HepG2 (cell line): ENCODE measurements at regions not wholly inside any gene's neighbourhood (a gene's known extent, or its start where the extent isn't known, plus 50 kb on each side); places are given as distances from the start of the nearest gene placed in this dataset.

Experiments
- ATAD3A ChIP-seq: sonication (generic); formaldehyde crosslinking; IDR thresholded peaks from 2 replicates; pipeline ENCODE4 v1.4.0; 2020; ENCODE audit warnings: missing genetic modification reagents
- CCDC6 ChIP-seq: sonication (generic); formaldehyde crosslinking; IDR thresholded peaks from 2 replicates; pipeline ENCODE4 v1.8.1; 2022; ENCODE audit warnings: mild to moderate bottlenecking, missing genetic modification reagents, moderate library complexity
- GATAD2A ChIP-seq: IDR thresholded peaks from 2 replicates; pipeline ENCODE4 v1.6.1; 2016
- HIC2 ChIP-seq: sonication (generic); formaldehyde crosslinking; IDR thresholded peaks from 2 replicates; pipeline ENCODE4 v1.9.0; 2022; ENCODE audit warnings: low read depth, missing genetic modification reagents
- KLF6 ChIP-seq: IDR thresholded peaks from 2 replicates; pipeline ENCODE4 v1.8.0; 2016; ENCODE audit warnings: missing biosample characterization, missing genetic modification reagents
- NR2F6 ChIP-seq, 2 experiments: IDR thresholded peaks; 2 replicates each; pipeline ENCODE4 v1.6.1; 2016; ENCODE audit warnings: antibody characterized with exemption in 1 of 2, mild to moderate bottlenecking in 1 of 2
- ONECUT2 ChIP-seq: sonication (generic); formaldehyde crosslinking; IDR thresholded peaks from 2 replicates; pipeline ENCODE4 v1.4.0; 2020; ENCODE audit warnings: missing genetic modification reagents
- RCOR2 ChIP-seq: IDR thresholded peaks from 2 replicates; pipeline ENCODE4 v1.6.1; 2016; ENCODE audit warnings: missing biosample characterization, missing genetic modification reagents
- SALL1 ChIP-seq: sonication (generic); formaldehyde crosslinking; IDR thresholded peaks from 2 replicates; pipeline ENCODE4 v1.8.0; 2022; ENCODE audit warnings: mild to moderate bottlenecking, missing genetic modification reagents
- SAP130 ChIP-seq: IDR thresholded peaks from 2 replicates; pipeline ENCODE4 v1.6.1; 2016; ENCODE audit warnings: low read depth
- SKIL ChIP-seq: sonication (generic); formaldehyde crosslinking; IDR thresholded peaks from 2 replicates; pipeline ENCODE4 v1.8.0; 2022; ENCODE audit warnings: missing genetic modification reagents, mild to moderate bottlenecking, moderate library complexity, borderline replicate concordance
- SRSF4 ChIP-seq: fragments of 200-400 bp; formaldehyde crosslinking; IDR thresholded peaks from one replicate; pipeline ENCODE4 v1.6.1; 2018; ENCODE audit warnings: mild to moderate bottlenecking, low read depth, low read length, moderate library complexity; ENCODE audit not compliant: poor library complexity, severe bottlenecking
- TFDP1 ChIP-seq: IDR thresholded peaks from 2 replicates; pipeline ENCODE4 v1.6.1; 2016; ENCODE audit warnings: missing compliant biosample characterization, missing genetic modification reagents, borderline replicate concordance
- YY1 ChIP-seq: IDR thresholded peaks from 2 replicates; pipeline ENCODE4 v1.6.1; 2011; ENCODE audit warnings: low read length, low read depth, moderate library complexity, mild to moderate bottlenecking; ENCODE audit not compliant: insufficient read depth, insufficient replicate concordance
- ZBED4 ChIP-seq: sonication (generic); formaldehyde crosslinking; IDR thresholded peaks from 2 replicates; pipeline ENCODE4 v1.4.0; 2020; ENCODE audit warnings: missing genetic modification reagents, borderline replicate concordance
- ZNF878 ChIP-seq: sonication (generic); formaldehyde crosslinking; IDR thresholded peaks from 2 replicates; pipeline ENCODE4 v1.8.1; 2023; ENCODE audit warnings: mild to moderate bottlenecking, missing genetic modification reagents, moderate library complexity
- TF ChIP-seq, protein P1 (sequence below): sonication (generic); formaldehyde crosslinking; IDR thresholded peaks from 2 replicates; pipeline ENCODE4 v1.4.0; 2020; ENCODE audit warnings: mild to moderate bottlenecking, missing genetic modification reagents

DNA sequence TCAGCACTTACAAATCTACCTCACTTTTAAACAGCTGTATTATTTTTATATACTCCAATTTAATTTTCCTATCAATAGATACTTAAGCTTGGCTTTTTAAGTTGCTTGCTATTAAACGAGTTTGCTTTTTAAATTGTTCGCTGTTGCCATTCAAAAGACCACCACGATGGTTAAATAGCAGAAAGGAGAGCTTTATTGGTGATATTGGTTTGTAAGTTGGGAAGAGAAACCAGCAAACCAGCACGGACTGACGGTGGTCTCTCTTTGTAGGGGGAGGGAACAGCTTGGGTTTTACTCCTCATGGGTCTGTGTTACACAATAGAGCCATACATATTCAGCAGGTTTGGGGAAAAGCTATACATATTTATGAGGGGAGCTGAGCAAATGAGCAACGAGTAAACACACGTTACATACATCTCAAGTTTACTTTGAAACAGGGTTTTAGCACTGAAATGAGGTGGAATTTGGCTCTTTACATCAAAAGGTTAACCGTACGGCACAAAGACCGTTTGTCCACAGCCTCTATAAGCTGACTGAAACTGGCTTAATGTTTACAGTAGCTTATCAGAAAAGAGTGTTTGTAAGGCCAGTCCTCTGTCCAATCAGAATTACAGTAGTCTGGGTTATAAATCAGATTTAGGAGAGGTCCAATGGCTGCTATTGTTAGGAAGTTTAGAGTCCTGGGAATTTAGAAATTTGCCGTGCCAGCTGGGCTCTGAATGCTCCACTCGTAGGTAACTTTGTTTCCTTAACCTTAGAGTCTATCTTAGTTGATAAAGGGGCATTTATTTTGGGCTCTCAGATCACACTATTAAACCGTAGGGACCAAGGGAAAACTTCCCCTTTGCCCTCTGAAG, 69.7 kb upstream of the DHRS4 start (continued):
- TF ChIP-seq NR2F6 (IDR thresholded peaks at IDR 0.05) (peak; percentile 97), NR2F6 (CRISPR knock-in tag; IDR thresholded peaks at IDR 0.05) (peak; percentile 96), ZNF878 (CRISPR knock-in tag) (peak; percentile 87; the same call in 1 of the 2 replicates), KLF6 (CRISPR knock-in tag) (peak; percentile 56; the same call in 1 of the 2 replicates), SRSF4 (no peak), SKIL (CRISPR knock-in tag) (peak; percentile 60; the same call in 1 of the 2 replicates), CCDC6 (CRISPR knock-in tag) (peak; percentile 59; the same call in 1 of the 2 replicates), RCOR2 (CRISPR knock-in tag) (peak; percentile 90), ZBED4 (CRISPR knock-in tag) (peak; percentile 92), HIC2 (CRISPR knock-in tag) (peak; percentile 48; the same call in 1 of the 2 replicates), ATAD3A (no peak), TFDP1 (CRISPR knock-in tag) (peak; percentile 34; the same call in 1 of the 2 replicates), SAP130 (CRISPR knock-in tag) (peak; percentile 81), GATAD2A (CRISPR knock-in tag) (peak; percentile 96), ONECUT2 (CRISPR knock-in tag) (0 out of 2 replicates have a peak, but pooled peaks have one; percentile 42), SALL1 (peak; percentile 90; the same call in 1 of the 2 replicates), YY1 (peak; percentile 67)
- TF ChIP-seq, protein P1, sequence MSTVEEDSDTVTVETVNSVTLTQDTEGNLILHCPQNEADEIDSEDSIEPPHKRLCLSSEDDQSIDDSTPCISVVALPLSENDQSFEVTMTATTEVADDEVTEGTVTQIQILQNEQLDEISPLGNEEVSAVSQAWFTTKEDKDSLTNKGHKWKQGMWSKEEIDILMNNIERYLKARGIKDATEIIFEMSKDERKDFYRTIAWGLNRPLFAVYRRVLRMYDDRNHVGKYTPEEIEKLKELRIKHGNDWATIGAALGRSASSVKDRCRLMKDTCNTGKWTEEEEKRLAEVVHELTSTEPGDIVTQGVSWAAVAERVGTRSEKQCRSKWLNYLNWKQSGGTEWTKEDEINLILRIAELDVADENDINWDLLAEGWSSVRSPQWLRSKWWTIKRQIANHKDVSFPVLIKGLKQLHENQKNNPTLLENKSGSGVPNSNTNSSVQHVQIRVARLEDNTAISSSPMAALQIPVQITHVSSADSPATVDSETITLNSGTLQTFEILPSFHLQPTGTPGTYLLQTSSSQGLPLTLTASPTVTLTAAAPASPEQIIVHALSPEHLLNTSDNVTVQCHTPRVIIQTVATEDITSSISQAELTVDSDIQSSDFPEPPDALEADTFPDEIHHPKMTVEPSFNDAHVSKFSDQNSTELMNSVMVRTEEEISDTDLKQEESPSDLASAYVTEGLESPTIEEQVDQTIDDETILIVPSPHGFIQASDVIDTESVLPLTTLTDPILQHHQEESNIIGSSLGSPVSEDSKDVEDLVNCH (CRISPR knock-in tag) = no peak; the same call in 1 of the 2 replicates
